ENCODE measurements at regions not wholly inside any gene's neighbourhood (a gene's known extent, or its start where the extent isn't known, plus 50 kb on each side); places are given as distances from the start of the nearest gene placed in this dataset.

GRCh38 chr4:186900984-186901383, 177.3 kb upstream of the FAT1 start:
- no peak for TF ChIP-seq CTCF (IDR thresholded peaks at IDR 0.05)
- no peak for TF ChIP-seq POLR2A (IDR thresholded peaks at IDR 0.05)

All from transverse colon (tissue), 3 donors.